GM23338 (cell line): ENCODE measurements at regions not wholly inside any gene's neighbourhood (a gene's known extent, or its start where the extent isn't known, plus 50 kb on each side); places are given as distances from the start of the nearest gene placed in this dataset.

Source experiments
- ATAC-seq: fragments of 200-7000 bp; cut with Tn5 transposase; 3 replicates; pipeline ENCODE4 v1.9.1; 2020
- DNase-seq: peaks from one replicate; pipeline ENCODE4 v3.0.0-alpha.2; 2015; ENCODE audit warnings: low spot score
- H2AFZ ChIP-seq: fragments of 200-600 bp; sonication (generic); 2 replicates; pipeline ENCODE4 v1.8.0; 2016; ENCODE audit warnings: antibody characterized with exemption, mild to moderate bottlenecking, moderate library complexity
- H3F3A ChIP-seq: fragments of 200-600 bp; sonication (generic); replicated peaks from 2 replicates; pipeline ENCODE4 v1.8.0; 2017; ENCODE audit warnings: antibody characterized with exemption, mixed run types, low read depth
- H3K27ac ChIP-seq: fragments of 200-600 bp; sonication (generic); 2 replicates; pipeline ENCODE4 v1.6.1; 2016; ENCODE audit warnings: low read depth
- H3K27me3 ChIP-seq: fragments of 200-600 bp; sonication (generic); 2 replicates; pipeline ENCODE4 v1.8.0; 2016; ENCODE audit warnings: mild to moderate bottlenecking, mixed run types, moderate library complexity; ENCODE audit not compliant: insufficient read depth
- H3K36me3 ChIP-seq: fragments of 200-600 bp; sonication (generic); 2 replicates; pipeline ENCODE4 v1.8.0; 2016; ENCODE audit warnings: mild to moderate bottlenecking; ENCODE audit not compliant: insufficient read depth
- H3K4me1 ChIP-seq: fragments of 200-600 bp; sonication (generic); 2 replicates; pipeline ENCODE4 v1.8.0; 2016; ENCODE audit warnings: mild to moderate bottlenecking, moderate library complexity; ENCODE audit not compliant: insufficient read depth
- H3K4me2 ChIP-seq: fragments of 200-600 bp; sonication (generic); 2 replicates; pipeline ENCODE4 v1.7.1; 2017; ENCODE audit warnings: mixed run types
- H3K4me3 ChIP-seq: fragments of 200-600 bp; sonication (generic); 2 replicates; pipeline ENCODE4 v1.6.1; 2016; ENCODE audit warnings: mixed run types
- H3K79me2 ChIP-seq: fragments of 200-600 bp; sonication (generic); replicated peaks from 2 replicates; pipeline ENCODE4 v1.8.0; 2017; ENCODE audit warnings: mild to moderate bottlenecking; ENCODE audit not compliant: insufficient read depth
- H3K9me2 ChIP-seq: fragments of 200-600 bp; sonication (generic); 2 replicates; pipeline ENCODE4 v1.8.0; 2017; ENCODE audit not compliant: insufficient read depth
- H4K20me1 ChIP-seq: fragments of 200-600 bp; sonication (generic); replicated peaks from 2 replicates; pipeline ENCODE4 v1.8.0; 2017; ENCODE audit warnings: mild to moderate bottlenecking; ENCODE audit not compliant: insufficient read depth
- H3K27ac Mint-ChIP-seq: 2 replicates; pipeline ENCODE4 v1.8.0; 2020; ENCODE audit warnings: inconsistent platforms, mild to moderate bottlenecking, moderate library complexity, mixed read lengths
- H3K27me3 Mint-ChIP-seq: 3 replicates; pipeline ENCODE4 v1.8.0; 2022; ENCODE audit warnings: low read depth, mild to moderate bottlenecking, moderate library complexity, mixed read lengths, inconsistent platforms; ENCODE audit not compliant: insufficient read depth, poor library complexity
- H3K36me3 Mint-ChIP-seq: 3 replicates; pipeline ENCODE4 v1.8.0; 2021; ENCODE audit warnings: low read depth, mild to moderate bottlenecking, inconsistent platforms, moderate library complexity, mixed read lengths
- H3K4me1 Mint-ChIP-seq: 3 replicates; pipeline ENCODE4 v1.8.0; 2020; ENCODE audit warnings: mild to moderate bottlenecking, inconsistent platforms, mixed read lengths
- H3K4me3 Mint-ChIP-seq: 3 replicates; pipeline ENCODE4 v1.8.0; 2021; ENCODE audit warnings: moderate library complexity, mild to moderate bottlenecking, inconsistent platforms, mixed read lengths
- H3K9me3 Mint-ChIP-seq: 3 replicates; pipeline ENCODE4 v1.8.0; 2020; ENCODE audit warnings: moderate library complexity, mild to moderate bottlenecking, inconsistent platforms, mixed read lengths
- CREB1 ChIP-seq: fragments of 250-450 bp; sonication (Bioruptor Pico); IDR thresholded peaks from 2 replicates; pipeline ENCODE4 v1.5.0; 2020; ENCODE audit warnings: low read depth, mild to moderate bottlenecking, moderate library complexity
- CTCF ChIP-seq, 2 experiments: fragments of 200-600 bp in 1 of 2; sonication (generic) in 1 of 2; conservative IDR thresholded peaks; 2 replicates each; pipeline versions ENCODE4 v1.5.1 to v1.6.1; 2016 to 2017; ENCODE audit warnings: antibody characterized with exemption in 2 of 2, low read depth in 2 of 2, mild to moderate bottlenecking in 2 of 2, moderate library complexity in 1 of 2
- ETS1 ChIP-seq: IDR thresholded peaks from 2 replicates; pipeline ENCODE4 v1.6.1; 2016; ENCODE audit warnings: antibody characterized with exemption
- EZH2 ChIP-seq: fragments of 200-600 bp; sonication (generic); IDR thresholded peaks from one replicate; pipeline ENCODE4 v1.8.0; 2017; ENCODE audit warnings: antibody characterized with exemption, mild to moderate bottlenecking, low read depth; ENCODE audit not compliant: unreplicated experiment
- EZH2phosphoT487 ChIP-seq: fragments of 200-600 bp; sonication (generic); IDR thresholded peaks from one replicate; pipeline ENCODE4 v1.8.1; 2018; ENCODE audit warnings: antibody characterized with exemption; ENCODE audit not compliant: unreplicated experiment
- JUNB ChIP-seq: IDR thresholded peaks from one replicate; pipeline ENCODE4 v1.6.1; 2016; ENCODE audit warnings: antibody characterized with exemption; ENCODE audit not compliant: unreplicated experiment
- NANOG ChIP-seq: IDR thresholded peaks from 2 replicates; pipeline ENCODE4 v1.6.1; 2016; ENCODE audit warnings: antibody characterized with exemption, borderline replicate concordance
- POLR2AphosphoS5 ChIP-seq: IDR thresholded peaks from 2 replicates; pipeline ENCODE4 v1.6.1; 2016; ENCODE audit warnings: antibody characterized with exemption, low read depth
- REST ChIP-seq: IDR thresholded peaks from one replicate; pipeline ENCODE4 v1.6.1; 2018; ENCODE audit warnings: antibody characterized with exemption; ENCODE audit not compliant: unreplicated experiment
- STAT1 ChIP-seq: IDR thresholded peaks from one replicate; pipeline ENCODE4 v1.6.1; 2016; ENCODE audit warnings: antibody characterized with exemption; ENCODE audit not compliant: unreplicated experiment
- ZNF114 ChIP-seq: fragments of 250-450 bp; sonication (Bioruptor Pico); IDR thresholded peaks from 2 replicates; pipeline ENCODE4 v1.5.0; 2020; ENCODE audit warnings: mild to moderate bottlenecking, moderate library complexity
- ZNF331 ChIP-seq: fragments of 250-450 bp; sonication (Bioruptor Pico); IDR thresholded peaks from 2 replicates; pipeline ENCODE4 v1.5.0; 2020; ENCODE audit warnings: low read depth, mild to moderate bottlenecking, moderate library complexity
- ZNF462 ChIP-seq: fragments of 250-450 bp; sonication (Bioruptor Pico); IDR thresholded peaks from 2 replicates; pipeline ENCODE4 v1.5.0; 2020; ENCODE audit warnings: mild to moderate bottlenecking, moderate library complexity

- Mint-ChIP-seq H3K4me1 (peaks cover 2% of the 10 kb centered on the region; the same call in 1 of the 3 replicates), H3K27ac (no peak overlapping the region), H3K36me3 (no peaks in the 10 kb centered on the region), H3K4me3 (no peak overlapping the region), H3K9me3 (no peaks in the 10 kb centered on the region; the same call in 2 of the 3 replicates), H3K27me3 (no peaks in the 10 kb centered on the region)
- no peak overlapping the region for H3K27ac ChIP-seq
- H3F3A ChIP-seq = no peaks in the 10 kb centered on the region
- H3K79me2 ChIP-seq = no peaks in the 10 kb centered on the region
- TF ChIP-seq CREB1 (CRISPR knock-in tag) = no peak
- no peak for TF ChIP-seq JUNB
- TF ChIP-seq ZNF462 (CRISPR knock-in tag) = no peak
- no peak for TF ChIP-seq ETS1
- TF ChIP-seq REST = no peak
- TF ChIP-seq ZNF331 = no peak
- TF ChIP-seq POLR2AphosphoS5 = no peak
- no peak for TF ChIP-seq EZH2
- TF ChIP-seq CTCF (conservative IDR thresholded peaks at IDR 0.05; ENCODE audit: low read depth in 2 of 2) = no peak
- no peak for TF ChIP-seq EZH2phosphoT487
- no peak for TF ChIP-seq STAT1
- no peak for TF ChIP-seq NANOG
- no peak for TF ChIP-seq ZNF114 (CRISPR knock-in tag)
- H3K4me3 ChIP-seq = no peak overlapping the region
- H2AFZ ChIP-seq = no peak overlapping the region
- ATAC-seq (no peak), DNase-seq (no peak)
- H3K4me1 ChIP-seq = no peaks in the 10 kb centered on the region
- H4K20me1 ChIP-seq = no peaks in the 10 kb centered on the region
- no peak overlapping the region for H3K4me2 ChIP-seq
- H3K36me3 ChIP-seq = no peaks in the 10 kb centered on the region
- no peaks in the 10 kb centered on the region; the same call in none of the 2 replicates for H3K9me2 ChIP-seq
- no peaks in the 10 kb centered on the region for H3K27me3 ChIP-seq
These were observed 96.6 kb upstream of the FAT3 start for GRCh38 chr11:92128026-92128425.
